ENCODE measurements at regions not wholly inside any gene's neighbourhood (a gene's known extent, or its start where the extent isn't known, plus 50 kb on each side); places are given as distances from the start of the nearest gene placed in this dataset.

DNA sequence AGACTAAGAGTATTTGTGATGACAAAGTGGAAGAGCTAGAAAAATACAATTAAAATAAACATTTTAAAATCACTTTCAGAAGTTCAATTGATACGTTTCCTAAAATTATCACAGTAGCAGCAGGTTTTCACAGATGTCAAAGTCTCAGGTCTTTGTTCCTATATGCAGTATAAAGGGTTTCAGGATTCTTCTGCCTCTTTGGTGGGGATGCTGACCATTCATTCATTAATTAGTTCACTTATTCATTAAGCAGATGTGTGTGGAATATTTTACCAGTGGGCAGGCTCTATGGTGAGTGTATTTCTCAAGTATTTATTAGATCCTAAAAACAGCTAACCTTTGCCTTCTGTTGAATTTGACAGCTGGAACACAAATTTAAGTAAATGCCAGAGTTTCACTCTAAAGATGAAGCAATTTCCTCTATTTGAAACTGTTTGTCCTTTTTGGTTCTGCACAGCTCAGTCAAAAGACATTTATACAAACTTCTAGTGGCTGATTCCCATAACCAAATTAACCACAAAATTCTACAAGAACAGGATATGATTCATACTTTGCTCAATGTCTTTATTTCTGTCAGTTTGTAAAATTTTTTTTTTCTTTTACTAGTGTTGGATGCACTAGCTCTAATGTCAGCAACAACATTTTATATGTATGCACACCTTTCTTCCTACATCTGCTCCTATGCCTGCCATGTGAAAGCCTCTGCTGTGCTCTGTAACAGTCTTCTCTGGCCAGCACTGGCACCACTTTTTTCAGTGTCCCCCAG, 75.9 kb upstream of the PRR16 start:
- DNase-seq: no peak
- Histone ChIP-seq H3K9me3 (ENCODE audit: control extremely low read depth in 1 of 3, control insufficient read depth in 2 of 3, insufficient read depth in 1 of 3, low read length in 2 of 3) (no peaks in the 10 kb centered on the region), H3K4me1 (ENCODE audit: control insufficient read depth in 2 of 2, insufficient read depth in 2 of 2, low read length in 2 of 2) (no peaks in the 10 kb centered on the region), H3K9ac (ENCODE audit: low read length) (no peak overlapping the region), H3K27me3 (replicated peaks in 1 of 4; ENCODE audit: control extremely low read depth in 1 of 4, control insufficient read depth in 3 of 4, insufficient read depth in 4 of 4, low read length in 3 of 4) (no peaks in the 10 kb centered on the region), H3K4me3 (ENCODE audit: control extremely low read depth in 1 of 5, extremely low read depth in 1 of 5, insufficient read depth in 1 of 5, low read depth in 2 of 5, low read length in 4 of 5) (no peak overlapping the region), H3K79me2 (ENCODE audit: control insufficient read depth, insufficient read depth, low read length) (no peaks in the 10 kb centered on the region), H3K4me2 (replicated peaks; ENCODE audit: low read depth, low read length, poor library complexity, severe bottlenecking) (no peak overlapping the region), H4K20me1 (ENCODE audit: control insufficient read depth, insufficient read depth, low read length, poor library complexity, severe bottlenecking) (no peaks in the 10 kb centered on the region), H3K27ac (ENCODE audit: low read length in 2 of 2) (no peak overlapping the region), H3K36me3 (replicated peaks in 1 of 2; ENCODE audit: control extremely low read depth in 1 of 2, control insufficient read depth in 1 of 2, extremely low read depth in 1 of 2, insufficient read depth in 2 of 2, low read length in 1 of 2) (no peaks in the 10 kb centered on the region), H2AFZ (ENCODE audit: insufficient read depth, low read depth, low read length, poor library complexity, severe bottlenecking) (no peak overlapping the region)
- intact Hi-C loops (cut with micrococcal nuclease): no loop called here
- POLR2A ChIA-PET: no interaction called here
- Mint-ChIP-seq H3K4me3 (no peak overlapping the region), H3K4me1 (no peaks in the 10 kb centered on the region), H3K9me3 (ENCODE audit: insufficient read depth) (no peaks in the 10 kb centered on the region), H3K27ac (no peak overlapping the region), H3K27me3 (no peaks in the 10 kb centered on the region)
- no peak for TF ChIP-seq EZH2 (IDR thresholded peaks at IDR 0.05; ENCODE audit: borderline replicate concordance, insufficient read depth, low read depth, low read length, poor library complexity, severe bottlenecking)
- TF ChIP-seq CTCF (IDR thresholded peaks at IDR 0.05): no peak
- no peak for ATAC-seq (ENCODE audit: low read depth)
- CTCF ChIA-PET: no interaction called here
- whole genome bisulfite sequencing (ENCODE audit: insufficient coverage): no CpG with 5 or more reads among the region's 1 CpG

- H3K4me1 ChIP-seq (ENCODE audit: control insufficient read depth in 2 of 2, insufficient read depth in 2 of 2, low read length in 2 of 2): no peaks in the 10 kb centered on the region
- CTCF ChIA-PET: no interaction called here
- H3K9me3 ChIP-seq (ENCODE audit: control extremely low read depth in 1 of 3, control insufficient read depth in 2 of 3, insufficient read depth in 1 of 3, low read length in 2 of 3): peaks cover 0 to under 1% (median 0%) of the 10 kb centered on the region in 3 donors
- H3K36me3 ChIP-seq (replicated peaks in 1 of 2; ENCODE audit: control extremely low read depth in 1 of 2, control insufficient read depth in 1 of 2, extremely low read depth in 1 of 2, insufficient read depth in 2 of 2, low read length in 1 of 2): no peaks in the 10 kb centered on the region
- peaks cover 5% of the 10 kb centered on the region for H3K9me3 Mint-ChIP-seq (ENCODE audit: insufficient read depth)
- no peaks in the 10 kb centered on the region for H3K27me3 ChIP-seq (replicated peaks in 1 of 4; ENCODE audit: control extremely low read depth in 1 of 4, control insufficient read depth in 3 of 4, insufficient read depth in 4 of 4, low read length in 3 of 4)
- intact Hi-C loops (cut with micrococcal nuclease): no loop called here
- H3K9ac ChIP-seq (ENCODE audit: low read length): no peak overlapping the region
- ATAC-seq (ENCODE audit: low read depth) (no peak), DNase-seq (no peak)
- POLR2A ChIA-PET: no interaction called here
- H4K20me1 ChIP-seq (ENCODE audit: control insufficient read depth, insufficient read depth, low read length, poor library complexity, severe bottlenecking): no peaks in the 10 kb centered on the region
- no peak overlapping the region for H3K27ac ChIP-seq (ENCODE audit: low read length in 2 of 2)
- no peak overlapping the region for H3K4me2 ChIP-seq (replicated peaks; ENCODE audit: low read depth, low read length, poor library complexity, severe bottlenecking)
- no peaks in the 10 kb centered on the region for H3K79me2 ChIP-seq (ENCODE audit: control insufficient read depth, insufficient read depth, low read length)
- H3K27ac Mint-ChIP-seq: no peak overlapping the region
- no peaks in the 10 kb centered on the region for H3K4me1 Mint-ChIP-seq
- H3K4me3 Mint-ChIP-seq: no peak overlapping the region
- H2AFZ ChIP-seq (ENCODE audit: insufficient read depth, low read depth, low read length, poor library complexity, severe bottlenecking): no peak overlapping the region
- no peaks in the 10 kb centered on the region for H3K27me3 Mint-ChIP-seq
- no peak overlapping the region for H3K4me3 ChIP-seq (ENCODE audit: control extremely low read depth in 1 of 5, extremely low read depth in 1 of 5, insufficient read depth in 1 of 5, low read depth in 2 of 5, low read length in 4 of 5)
- no peak for TF ChIP-seq CTCF (IDR thresholded peaks at IDR 0.05)
- TF ChIP-seq EZH2 (IDR thresholded peaks at IDR 0.05; ENCODE audit: borderline replicate concordance, insufficient read depth, low read depth, low read length, poor library complexity, severe bottlenecking): no peak
These were observed 69.8 kb upstream of the PRR16 start for GRCh38 chr5:120394259-120394658.

Data from B cell (primary cell).